GM21717 (cell line): ENCODE measurements at regions not wholly inside any gene's neighbourhood (a gene's known extent, or its start where the extent isn't known, plus 50 kb on each side); places are given as distances from the start of the nearest gene placed in this dataset.

Experiments used
- ATAC-seq: cut with Tn5 transposase; IDR thresholded peaks from one replicate; pipeline ENCODE4 v1.9.1; 2021; ENCODE audit warnings: mild to moderate bottlenecking, moderate library complexity; ENCODE audit not compliant: unreplicated experiment

- ATAC-seq: no peak
Measured at GRCh38 chr6:62345446-62345845, 59.4 kb upstream of the KHDRBS2 start.

GRCh38 chr6:62344850-62345249, 58.8 kb upstream of the KHDRBS2 start:
- ATAC-seq: no peak

DNA sequence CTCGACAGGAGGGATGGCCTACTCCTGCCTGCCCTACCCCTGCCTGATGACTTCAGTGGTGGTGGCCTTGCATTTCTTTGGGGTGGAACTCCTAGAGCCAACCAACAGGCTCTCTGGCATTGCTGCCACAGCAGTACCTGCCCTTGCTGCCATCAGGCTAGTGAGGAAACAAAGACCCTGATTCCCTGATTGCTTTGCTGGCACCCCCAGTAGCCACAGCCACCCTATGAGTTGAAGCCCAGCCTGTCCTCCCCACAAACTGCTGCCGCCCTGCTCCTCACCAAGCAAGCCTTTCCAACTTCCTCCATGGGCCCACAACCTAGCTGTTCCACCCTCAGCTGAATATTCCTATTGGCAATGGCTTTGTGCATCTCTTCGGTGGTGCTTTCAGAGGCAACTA, 52.5 kb upstream of the KHDRBS2 start:
- ATAC-seq: no peak
